ENCODE measurements at regions not wholly inside any gene's neighbourhood (a gene's known extent, or its start where the extent isn't known, plus 50 kb on each side); places are given as distances from the start of the nearest gene placed in this dataset.

- TF ChIP-seq TEAD4 (IDR thresholded peaks at IDR 0.05; ENCODE audit: low read depth, low read length) (no peak), HDAC2 (IDR thresholded peaks at IDR 0.05; ENCODE audit: borderline replicate concordance in 1 of 2, low read depth in 2 of 2, low read length in 2 of 2) (no peak)
Observed at GRCh38 chr5:17796757-17797396, 162.6 kb downstream of the TAF11L14 start (continued).

Data from H1 (cell line).